GM18870 (cell line): ENCODE measurements at regions not wholly inside any gene's neighbourhood (a gene's known extent, or its start where the extent isn't known, plus 50 kb on each side); places are given as distances from the start of the nearest gene placed in this dataset.

Experiments used
- ATAC-seq: cut with Tn5 transposase; IDR thresholded peaks from one replicate; pipeline ENCODE4 v1.9.1; 2021; ENCODE audit warnings: moderate library complexity; ENCODE audit not compliant: unreplicated experiment

- ATAC-seq = no peak
Measured at GRCh38 chr7:131624536-131624935, 68.1 kb upstream of the PODXL start.

- ATAC-seq = no peak
Measured at GRCh38 chr7:131623154-131623553, 66.7 kb upstream of the PODXL start.

GRCh38 chr7:131621652-131622051, 65.2 kb upstream of the PODXL start:
- no peak for ATAC-seq

- ATAC-seq = no peak
Measured at GRCh38 chr7:131620673-131621609, 64.5 kb upstream of the PODXL start.

GRCh38 chr7:131619336-131620305, 63.2 kb upstream of the PODXL start:
- ATAC-seq = no peak

GRCh38 chr7:131618391-131618790, 62.0 kb upstream of the PODXL start:
- ATAC-seq = no peak

GRCh38 chr7:131616487-131617200, 60.2 kb upstream of the PODXL start:
- no peak for ATAC-seq

- ATAC-seq = no peak
Measured at GRCh38 chr7:131613909-131614308, 57.5 kb upstream of the PODXL start.

GRCh38 chr7:131610007-131610406, 53.6 kb upstream of the PODXL start:
- ATAC-seq = no peak

- no peak for ATAC-seq
Measured at GRCh38 chr7:131608116-131608500, 51.7 kb upstream of the PODXL start.

- ATAC-seq = no peak
Measured at GRCh38 chr7:131607291-131608115, 51.1 kb upstream of the PODXL start.

GRCh38 chr7:131606346-131607290, 50.2 kb upstream of the PODXL start:
- ATAC-seq = no peak
